Adrenal gland (tissue), 9 donors: ENCODE measurements at regions not wholly inside any gene's neighbourhood (a gene's known extent, or its start where the extent isn't known, plus 50 kb on each side); places are given as distances from the start of the nearest gene placed in this dataset.

Source experiments
- DNase-seq, 7 donors: peaks; one replicate each; pipeline ENCODE4 v3.0.0-alpha.2; 2019 to 2020
- H3K27ac ChIP-seq, 5 donors: fragments of 200-600 bp; sonication (generic) in 4 of 5; 1 replicate in 3 of 5; 2 replicates in 2 of 5; pipeline versions ENCODE4 v1.5.1 to v1.8.0; 2016 to 2020; ENCODE audit warnings: mild to moderate bottlenecking in 1 of 5
- H3K27me3 ChIP-seq: fragments of 200-600 bp; 2 replicates; pipeline ENCODE4 v1.8.0; 2021
- H3K36me3 ChIP-seq, 2 donors: fragments of 200-600 bp; replicated peaks in 1 of 2; 1 replicate in 1 of 2; 2 replicates in 1 of 2; pipeline versions ENCODE4 v1.5.1 to v1.8.0; 2018 to 2022
- H3K4me1 ChIP-seq, 2 donors: fragments of 200-600 bp; replicated peaks in 1 of 2; 1 replicate in 1 of 2; 2 replicates in 1 of 2; pipeline versions ENCODE4 v1.5.1 to v1.8.0; 2018 to 2021
- H3K4me3 ChIP-seq, 4 donors: fragments of 200-600 bp; sonication (generic) in 3 of 4; one replicate each; pipeline ENCODE4 v1.5.1; 2016 to 2018
- H3K9me3 ChIP-seq, 3 donors: fragments of 200-600 bp; sonication (generic) in 1 of 3; replicated peaks in 1 of 3; 1 replicate in 2 of 3; 2 replicates in 1 of 3; pipeline versions ENCODE4 v1.5.1 to v1.8.0; 2016 to 2021
- POLR2A ChIP-seq, 2 donors: fragments of 450-650 bp; IDR thresholded peaks; one replicate each; pipeline ENCODE4 v1.6.1; 2017; ENCODE audit warnings: antibody characterized with exemption in 2 of 2, mild to moderate bottlenecking in 2 of 2, moderate library complexity in 1 of 2
- WGBS, 4 donors: extraction: QIAGEN DNeasy Blood & Tissue Kit in 2 of 4; methylation state at CpG; one replicate each; pipeline versions ENCODE4 v1.1.5 to v1.1.7; 2013 to 2017; 5-methylcytosine and 5-hydroxymethylcytosine counted together
- intact Hi-C, 2 donors: fragments of 100-400 bp; cut with DNase I; formaldehyde crosslinking; loops; one replicate each; pipeline versions ENCODE4 v1.14.1 to v1.15.0; 2022 to 2023
- TF ChIP-seq, protein P1 (sequence below), 6 experiments: fragments of 450-650 bp in 4 of 6; fragments of 200-600 bp in 2 of 6; sonication (generic) in 1 of 6; IDR thresholded peaks; 1 replicate in 5 of 6; 2 replicates in 1 of 6; pipeline versions ENCODE4 v1.5.1 to v1.8.0; 2016 to 2021; ENCODE audit warnings: antibody characterized with exemption in 6 of 6, mild to moderate bottlenecking in 2 of 6, moderate library complexity in 1 of 6
- donor health status: healthy with polysubstance abuse.
- donor health status: Bipolar disorder and iron deficiency.
- donor health status: DM: yes; HTN: yes; CAD: no.
- donor health status: DM: no; HTN: no; CAD: no.
- donor health status: DM: no; HTN: no; CAD: no.

DNA sequence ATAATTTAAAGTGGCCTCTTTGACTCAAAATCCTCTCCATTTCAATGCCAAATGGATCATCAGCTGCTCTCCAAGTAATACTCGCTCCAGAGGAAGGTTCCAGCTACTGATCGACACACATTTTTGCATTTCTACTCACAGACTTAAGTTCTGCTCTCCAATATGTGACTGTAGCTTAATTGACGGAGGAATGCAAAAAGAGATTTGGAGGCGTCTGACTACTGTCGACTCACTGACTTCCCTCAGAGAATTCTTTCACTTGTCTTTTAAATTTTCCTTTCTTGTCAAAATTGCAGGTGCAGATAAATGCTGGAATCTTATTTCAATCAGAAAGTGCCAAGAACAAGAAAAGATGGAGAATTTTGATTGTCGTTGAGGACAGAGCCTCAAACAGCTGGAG, 84.1 kb upstream of the PAPOLG start:
- WGBS, 4 donors, result 75 to 76% (median 76%) methylated on average over 6 of the region's 6 CpGs
- H3K9me3 ChIP-seq, result no peaks in the 10 kb centered on the region
- H3K36me3 ChIP-seq, result no peaks in the 10 kb centered on the region
- no peak for TF ChIP-seq POLR2A (IDR thresholded peaks at IDR 0.05)
- TF ChIP-seq, protein P1, sequence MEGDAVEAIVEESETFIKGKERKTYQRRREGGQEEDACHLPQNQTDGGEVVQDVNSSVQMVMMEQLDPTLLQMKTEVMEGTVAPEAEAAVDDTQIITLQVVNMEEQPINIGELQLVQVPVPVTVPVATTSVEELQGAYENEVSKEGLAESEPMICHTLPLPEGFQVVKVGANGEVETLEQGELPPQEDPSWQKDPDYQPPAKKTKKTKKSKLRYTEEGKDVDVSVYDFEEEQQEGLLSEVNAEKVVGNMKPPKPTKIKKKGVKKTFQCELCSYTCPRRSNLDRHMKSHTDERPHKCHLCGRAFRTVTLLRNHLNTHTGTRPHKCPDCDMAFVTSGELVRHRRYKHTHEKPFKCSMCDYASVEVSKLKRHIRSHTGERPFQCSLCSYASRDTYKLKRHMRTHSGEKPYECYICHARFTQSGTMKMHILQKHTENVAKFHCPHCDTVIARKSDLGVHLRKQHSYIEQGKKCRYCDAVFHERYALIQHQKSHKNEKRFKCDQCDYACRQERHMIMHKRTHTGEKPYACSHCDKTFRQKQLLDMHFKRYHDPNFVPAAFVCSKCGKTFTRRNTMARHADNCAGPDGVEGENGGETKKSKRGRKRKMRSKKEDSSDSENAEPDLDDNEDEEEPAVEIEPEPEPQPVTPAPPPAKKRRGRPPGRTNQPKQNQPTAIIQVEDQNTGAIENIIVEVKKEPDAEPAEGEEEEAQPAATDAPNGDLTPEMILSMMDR (IDR thresholded peaks at IDR 0.05), result no peak
- no peak for DNase-seq
- H3K27ac ChIP-seq, result no peak overlapping the region
- no peaks in the 10 kb centered on the region for H3K27me3 ChIP-seq
- intact Hi-C loops, result no loop called here
- H3K4me1 ChIP-seq, result no peaks in the 10 kb centered on the region
- H3K4me3 ChIP-seq, result no peak overlapping the region

DNA sequence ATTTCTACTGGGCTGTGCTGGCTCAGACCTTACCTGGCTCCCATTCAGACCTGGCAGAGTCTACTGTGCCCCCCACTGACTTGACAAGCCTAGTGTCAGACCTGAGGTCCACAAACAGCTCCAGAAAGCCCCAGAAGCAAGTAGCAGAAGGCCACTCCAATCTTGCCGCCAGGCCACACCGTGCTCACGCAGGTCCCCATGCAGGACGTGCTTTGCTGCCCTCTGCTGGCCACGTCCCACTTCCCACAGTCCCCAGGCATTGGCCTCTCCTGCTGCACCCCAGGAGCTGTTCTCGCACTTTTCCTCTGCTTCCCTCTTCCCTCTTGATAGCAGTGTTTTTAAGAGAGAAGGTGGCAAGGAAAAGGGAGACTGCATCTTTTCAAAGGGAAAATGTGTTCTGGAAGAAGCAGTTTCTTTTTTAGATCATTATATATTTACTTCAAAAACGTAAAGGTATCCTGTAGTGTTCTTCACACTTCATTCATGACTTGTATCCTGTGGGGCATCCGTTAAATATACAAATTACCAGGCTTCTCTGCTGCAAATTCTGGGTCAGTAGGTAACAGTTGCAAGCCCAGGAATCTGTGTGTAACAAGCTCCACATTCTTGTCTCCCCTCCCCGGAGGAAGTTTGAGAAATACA, 81.4 kb upstream of the PAPOLG start:
- Histone ChIP-seq H3K4me1 (no peaks in the 10 kb centered on the region), H3K36me3 (no peaks in the 10 kb centered on the region), H3K27ac (no peak overlapping the region), H3K4me3 (no peak overlapping the region), H3K27me3 (no peaks in the 10 kb centered on the region), H3K9me3 (no peaks in the 10 kb centered on the region)
- WGBS, 4 donors, result 19 to 24% (median 23%) methylated on average over 9 of the region's 9 CpGs
- intact Hi-C loops, result no loop called here
- DNase-seq, result peak; percentile 74 to 91 (median 87)
- TF ChIP-seq, protein P1 (IDR thresholded peaks at IDR 0.05), result peak; percentile 52 to 91 (median 68)
- TF ChIP-seq POLR2A (IDR thresholded peaks at IDR 0.05), result no peak

DNA sequence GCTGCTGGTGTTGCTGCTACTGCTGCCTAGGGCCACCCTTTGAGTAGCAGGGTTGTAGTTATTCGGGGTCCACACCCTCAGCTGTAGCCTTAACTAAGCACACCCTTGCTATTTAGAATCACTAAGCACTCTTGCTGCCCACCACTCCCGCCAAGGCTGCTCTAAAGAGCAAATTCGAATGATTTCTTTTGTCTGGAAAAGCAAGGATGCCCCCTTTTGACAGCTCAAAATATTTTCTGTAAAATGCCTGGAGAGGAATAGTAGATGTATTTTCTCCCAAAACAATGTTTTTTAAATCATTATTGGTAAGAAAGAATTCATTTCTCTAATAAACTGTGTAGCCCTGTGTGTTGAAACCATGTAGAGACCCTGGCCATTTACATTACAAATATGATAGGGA, 80.8 kb upstream of the PAPOLG start:
- H3K27ac ChIP-seq, result no peak overlapping the region
- no peak for DNase-seq
- no peaks in the 10 kb centered on the region for H3K4me1 ChIP-seq
- no peaks in the 10 kb centered on the region for H3K36me3 ChIP-seq
- intact Hi-C loops, result no loop called here
- TF ChIP-seq POLR2A (IDR thresholded peaks at IDR 0.05), result no peak
- TF ChIP-seq, protein P1 (IDR thresholded peaks at IDR 0.05), result no peak
- no peak overlapping the region for H3K4me3 ChIP-seq
- no peaks in the 10 kb centered on the region for H3K27me3 ChIP-seq
- no peaks in the 10 kb centered on the region for H3K9me3 ChIP-seq
- 48 to 54% (median 50%) methylated on average over 3 of the region's 3 CpGs for WGBS, 4 donors

DNA sequence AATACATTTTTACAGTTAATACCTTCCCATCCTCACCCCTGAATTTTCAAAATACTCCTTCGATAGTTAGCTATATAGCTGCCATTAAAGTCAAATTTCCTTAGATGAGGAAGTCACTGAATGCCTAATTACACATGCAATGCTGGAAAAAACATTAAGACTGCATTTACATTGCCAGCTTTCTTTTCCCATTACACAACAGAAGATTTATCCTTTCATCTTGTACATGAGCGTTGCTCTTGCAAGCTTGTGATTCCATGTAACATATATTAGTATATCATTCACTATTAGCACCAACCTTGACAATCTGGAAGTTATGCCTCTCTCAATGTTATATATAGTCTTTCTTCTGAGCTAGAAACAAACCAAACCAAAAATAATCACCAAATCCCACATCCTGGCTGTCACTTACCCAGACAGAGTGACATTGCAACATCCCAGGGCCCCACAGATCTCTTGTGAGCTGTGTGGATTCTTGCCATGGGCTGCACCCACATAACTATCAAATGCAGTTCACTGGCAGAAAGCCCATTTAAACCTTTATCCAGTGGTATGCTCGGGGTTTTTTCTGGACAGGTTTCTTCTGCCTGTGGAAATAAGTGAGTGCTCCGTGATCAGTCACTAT, 79.2 kb upstream of the PAPOLG start:
- H3K27ac ChIP-seq, result no peak overlapping the region
- no peak overlapping the region for H3K4me3 ChIP-seq
- intact Hi-C loops, result no loop called here
- no peaks in the 10 kb centered on the region for H3K9me3 ChIP-seq
- H3K4me1 ChIP-seq, result no peaks in the 10 kb centered on the region
- TF ChIP-seq, protein P1 (IDR thresholded peaks at IDR 0.05), result no peak
- TF ChIP-seq POLR2A (IDR thresholded peaks at IDR 0.05), result no peak
- DNase-seq, result no peak
- no peaks in the 10 kb centered on the region for H3K36me3 ChIP-seq
- no peaks in the 10 kb centered on the region for H3K27me3 ChIP-seq
- 51 to 61% (median 57%) methylated on average over 4 of the region's 4 CpGs for WGBS, 4 donors
